ENCODE measurements at regions not wholly inside any gene's neighbourhood (a gene's known extent, or its start where the extent isn't known, plus 50 kb on each side); places are given as distances from the start of the nearest gene placed in this dataset.

DNA sequence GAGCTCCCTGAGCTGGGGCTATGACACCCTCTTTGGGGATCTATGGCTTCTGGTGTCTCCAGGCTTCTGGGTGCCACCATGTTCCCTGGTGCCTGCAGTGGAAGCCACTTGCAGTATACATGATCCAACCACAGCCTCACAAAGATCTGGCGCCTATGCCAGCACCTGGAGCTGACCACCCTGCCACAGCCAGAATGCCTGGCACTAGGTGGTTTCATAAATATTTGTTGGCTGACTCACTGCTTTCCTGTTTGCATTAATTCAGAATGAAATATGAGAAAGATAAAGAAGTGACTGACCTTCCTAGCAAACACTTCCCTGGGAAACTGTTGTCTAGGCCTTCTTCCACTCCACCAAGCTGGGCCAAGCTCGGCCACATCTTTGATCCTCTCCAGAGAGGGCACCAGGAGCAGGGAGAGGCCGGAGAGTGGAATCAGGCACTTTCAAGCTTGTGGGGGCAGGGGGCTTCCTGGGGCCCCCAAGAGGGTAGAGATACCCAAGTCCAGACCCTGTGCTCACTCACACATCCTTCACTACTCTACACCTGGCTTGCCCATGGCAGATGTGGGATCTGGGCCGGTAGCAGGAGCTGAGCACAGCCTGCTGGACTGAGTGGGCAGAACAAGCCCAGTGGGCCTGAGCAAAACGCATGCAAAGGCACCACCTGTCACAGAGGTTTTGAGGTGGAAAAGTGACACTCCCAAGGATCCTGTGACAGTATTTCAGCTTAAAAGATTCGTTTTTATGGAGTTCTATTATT is 565.7 kb downstream of the SLC4A3 start:
- TF ChIP-seq, protein P1, sequence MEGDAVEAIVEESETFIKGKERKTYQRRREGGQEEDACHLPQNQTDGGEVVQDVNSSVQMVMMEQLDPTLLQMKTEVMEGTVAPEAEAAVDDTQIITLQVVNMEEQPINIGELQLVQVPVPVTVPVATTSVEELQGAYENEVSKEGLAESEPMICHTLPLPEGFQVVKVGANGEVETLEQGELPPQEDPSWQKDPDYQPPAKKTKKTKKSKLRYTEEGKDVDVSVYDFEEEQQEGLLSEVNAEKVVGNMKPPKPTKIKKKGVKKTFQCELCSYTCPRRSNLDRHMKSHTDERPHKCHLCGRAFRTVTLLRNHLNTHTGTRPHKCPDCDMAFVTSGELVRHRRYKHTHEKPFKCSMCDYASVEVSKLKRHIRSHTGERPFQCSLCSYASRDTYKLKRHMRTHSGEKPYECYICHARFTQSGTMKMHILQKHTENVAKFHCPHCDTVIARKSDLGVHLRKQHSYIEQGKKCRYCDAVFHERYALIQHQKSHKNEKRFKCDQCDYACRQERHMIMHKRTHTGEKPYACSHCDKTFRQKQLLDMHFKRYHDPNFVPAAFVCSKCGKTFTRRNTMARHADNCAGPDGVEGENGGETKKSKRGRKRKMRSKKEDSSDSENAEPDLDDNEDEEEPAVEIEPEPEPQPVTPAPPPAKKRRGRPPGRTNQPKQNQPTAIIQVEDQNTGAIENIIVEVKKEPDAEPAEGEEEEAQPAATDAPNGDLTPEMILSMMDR (IDR thresholded peaks at IDR 0.05 in 4 of 5, conservative IDR thresholded peaks at IDR 0.05 in 1 of 5) = no peak
- no peak for TF ChIP-seq POLR2A (IDR thresholded peaks at IDR 0.05)

All from gastrocnemius medialis (tissue), 4 donors.